ENCODE measurements at regions not wholly inside any gene's neighbourhood (a gene's known extent, or its start where the extent isn't known, plus 50 kb on each side); places are given as distances from the start of the nearest gene placed in this dataset.

DNA sequence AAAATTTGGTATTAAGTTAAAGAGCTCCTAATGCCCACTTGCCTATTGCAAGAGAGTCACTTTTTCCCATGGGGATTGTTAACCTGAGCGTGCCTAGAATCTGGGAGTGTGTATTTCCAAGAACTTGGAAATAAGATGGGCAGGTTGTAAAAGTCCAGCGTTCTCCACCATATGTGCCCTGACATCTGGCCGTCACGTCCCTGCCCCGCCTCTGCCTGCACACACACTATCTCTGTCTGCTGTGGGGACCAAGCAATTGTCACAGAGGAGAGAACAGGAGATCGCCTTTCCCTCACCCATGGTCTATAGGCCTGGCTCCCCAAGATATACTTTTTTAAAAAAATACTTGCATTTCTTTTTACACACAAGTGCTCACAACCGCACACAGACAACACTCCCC lies 396.5 kb upstream of the PFKP start:
- no peaks in the 10 kb centered on the region for H3K36me3 ChIP-seq
- H3K27ac ChIP-seq = no peak overlapping the region
- WGBS, 4 donors = 78 to 83% (median 82%) methylated on average over 7 of the region's 7 CpGs
- DNase-seq = no peak
- H3K4me1 ChIP-seq = no peaks in the 10 kb centered on the region
- ATAC-seq = no peak
- TF ChIP-seq, protein P1, sequence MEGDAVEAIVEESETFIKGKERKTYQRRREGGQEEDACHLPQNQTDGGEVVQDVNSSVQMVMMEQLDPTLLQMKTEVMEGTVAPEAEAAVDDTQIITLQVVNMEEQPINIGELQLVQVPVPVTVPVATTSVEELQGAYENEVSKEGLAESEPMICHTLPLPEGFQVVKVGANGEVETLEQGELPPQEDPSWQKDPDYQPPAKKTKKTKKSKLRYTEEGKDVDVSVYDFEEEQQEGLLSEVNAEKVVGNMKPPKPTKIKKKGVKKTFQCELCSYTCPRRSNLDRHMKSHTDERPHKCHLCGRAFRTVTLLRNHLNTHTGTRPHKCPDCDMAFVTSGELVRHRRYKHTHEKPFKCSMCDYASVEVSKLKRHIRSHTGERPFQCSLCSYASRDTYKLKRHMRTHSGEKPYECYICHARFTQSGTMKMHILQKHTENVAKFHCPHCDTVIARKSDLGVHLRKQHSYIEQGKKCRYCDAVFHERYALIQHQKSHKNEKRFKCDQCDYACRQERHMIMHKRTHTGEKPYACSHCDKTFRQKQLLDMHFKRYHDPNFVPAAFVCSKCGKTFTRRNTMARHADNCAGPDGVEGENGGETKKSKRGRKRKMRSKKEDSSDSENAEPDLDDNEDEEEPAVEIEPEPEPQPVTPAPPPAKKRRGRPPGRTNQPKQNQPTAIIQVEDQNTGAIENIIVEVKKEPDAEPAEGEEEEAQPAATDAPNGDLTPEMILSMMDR (IDR thresholded peaks at IDR 0.05) = no peak
- TF ChIP-seq POLR2A (IDR thresholded peaks at IDR 0.05) = no peak
- intact Hi-C loops (cut with DNase I) = no loop called here
- no peak overlapping the region for H3K4me3 ChIP-seq
- no peaks in the 10 kb centered on the region for H3K27me3 ChIP-seq
- peaks cover 0 to 9% (median 4%) of the 10 kb centered on the region in 12 donors for H3K9me3 ChIP-seq

DNA sequence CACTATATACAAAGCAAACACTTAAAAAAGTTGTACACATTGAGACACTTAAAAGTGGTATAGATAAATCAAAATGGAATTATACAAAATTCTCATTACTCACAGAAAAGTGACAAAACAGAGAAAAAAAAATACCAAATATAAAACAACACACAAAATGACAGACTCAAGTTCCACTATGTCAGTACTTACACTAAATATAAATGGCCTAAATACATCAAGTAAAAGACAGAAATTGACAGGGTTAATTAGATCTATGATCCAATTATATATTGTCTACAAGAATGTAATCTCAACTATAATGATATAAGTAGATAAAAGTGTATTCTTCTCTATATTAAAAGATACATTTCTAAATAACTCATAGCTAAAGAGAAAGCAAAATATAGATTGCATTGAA lies 401.6 kb upstream of the PFKP start:
- TF ChIP-seq, protein P1 (IDR thresholded peaks at IDR 0.05) = no peak
- no peak for TF ChIP-seq POLR2A (IDR thresholded peaks at IDR 0.05)
- H3K36me3 ChIP-seq = no peaks in the 10 kb centered on the region
- peaks cover 0 to under 1% (median 0%) of the 10 kb centered on the region in 9 donors for H3K27me3 ChIP-seq
- ATAC-seq (no peak), DNase-seq (no peak)
- no peak overlapping the region for H3K4me3 ChIP-seq
- H3K4me1 ChIP-seq = no peaks in the 10 kb centered on the region
- H3K9me3 ChIP-seq = peaks cover 0 to 20% (median 9%) of the 10 kb centered on the region in 12 donors
- intact Hi-C loops (cut with DNase I) = no loop called here
- H3K27ac ChIP-seq = no peak overlapping the region

DNA sequence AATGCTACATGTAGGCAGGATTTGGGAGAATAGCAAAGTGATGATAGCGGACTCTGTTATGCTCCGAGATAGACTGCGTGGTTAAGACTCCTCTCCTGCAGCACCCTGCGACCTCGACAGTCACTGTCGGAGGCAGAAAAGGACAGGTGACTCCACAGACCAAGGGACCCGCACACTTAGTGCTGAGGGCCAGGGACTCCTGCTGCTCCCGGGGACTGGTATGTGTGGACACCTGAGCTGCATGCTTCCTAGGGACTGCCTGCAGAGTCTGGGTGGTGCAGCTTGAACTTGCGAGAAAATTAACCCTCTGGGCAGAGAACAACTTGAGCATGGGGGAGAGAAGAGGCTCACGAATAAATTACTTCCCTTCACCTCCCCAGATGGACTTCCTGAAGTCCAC lies 407.1 kb upstream of the PFKP start:
- TF ChIP-seq, protein P1 (IDR thresholded peaks at IDR 0.05) = no peak
- no peak for TF ChIP-seq POLR2A (IDR thresholded peaks at IDR 0.05)
- intact Hi-C loops (cut with DNase I) = no loop called here
- H3K36me3 ChIP-seq = no peaks in the 10 kb centered on the region
- H3K9me3 ChIP-seq = peaks cover 0 to 7% (median 0%) of the 10 kb centered on the region in 12 donors
- no peak overlapping the region for H3K4me3 ChIP-seq
- WGBS, 4 donors = 57 to 67% (median 63%) methylated on average over 10 of the region's 10 CpGs
- peaks cover 0 to 6% (median 0%) of the 10 kb centered on the region in 9 donors for H3K27me3 ChIP-seq
- no peak for ATAC-seq
- H3K27ac ChIP-seq = no peak overlapping the region
- DNase-seq = no peak
- H3K4me1 ChIP-seq = no peaks in the 10 kb centered on the region

DNA sequence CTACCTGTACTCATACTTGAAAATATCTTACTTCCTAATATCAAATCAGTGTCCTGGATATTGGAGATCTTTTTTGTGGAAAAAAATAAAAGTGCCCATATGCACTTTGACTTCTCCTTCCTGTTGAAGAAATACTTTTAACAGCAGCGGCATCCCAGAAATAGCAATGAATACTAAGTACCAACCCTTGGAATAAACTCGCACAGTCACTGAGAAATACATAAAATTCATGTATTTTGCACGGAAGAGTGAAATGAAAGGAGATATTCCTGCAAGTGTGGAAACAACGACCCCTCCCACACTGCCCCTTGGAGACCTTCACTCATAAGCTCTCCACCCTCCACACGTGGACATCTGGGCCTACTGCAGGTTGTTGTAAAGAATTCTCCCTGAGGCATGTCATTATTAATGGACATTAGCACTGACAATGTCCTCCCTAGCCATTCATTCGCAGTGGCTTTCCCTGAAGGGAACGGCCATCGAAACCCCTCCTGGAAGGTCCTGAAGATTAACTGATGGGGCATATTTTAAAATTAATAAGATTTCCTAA lies 407.6 kb upstream of the PFKP start:
- WGBS, 4 donors = 74 to 79% (median 76%) methylated on average over 8 of the region's 8 CpGs
- intact Hi-C loops (cut with DNase I) = no loop called here

More for the DNA sequence above, 407.6 kb upstream of the PFKP start:
- Histone ChIP-seq H3K4me3 (no peak overlapping the region), H3K27me3 (peaks cover 0 to 6% (median 0%) of the 10 kb centered on the region in 9 donors), H3K27ac (no peak overlapping the region), H3K9me3 (peaks cover 0 to 2% (median 0%) of the 10 kb centered on the region in 12 donors), H3K4me1 (no peaks in the 10 kb centered on the region), H3K36me3 (no peaks in the 10 kb centered on the region)
- no peak for ATAC-seq
- no peak for TF ChIP-seq POLR2A (IDR thresholded peaks at IDR 0.05)
- TF ChIP-seq, protein P1 (IDR thresholded peaks at IDR 0.05) = no peak
- no peak for DNase-seq
